NOMO-1 (cell line): ENCODE measurements at regions not wholly inside any gene's neighbourhood (a gene's known extent, or its start where the extent isn't known, plus 50 kb on each side); places are given as distances from the start of the nearest gene placed in this dataset.

Experiments used
- DNase-seq, 2 experiments: peaks; one replicate each; lab custom pipeline; 2025; ENCODE audit not compliant: unreplicated experiment in 2 of 2; lab: John Stamatoyannopoulos, UW

DNA sequence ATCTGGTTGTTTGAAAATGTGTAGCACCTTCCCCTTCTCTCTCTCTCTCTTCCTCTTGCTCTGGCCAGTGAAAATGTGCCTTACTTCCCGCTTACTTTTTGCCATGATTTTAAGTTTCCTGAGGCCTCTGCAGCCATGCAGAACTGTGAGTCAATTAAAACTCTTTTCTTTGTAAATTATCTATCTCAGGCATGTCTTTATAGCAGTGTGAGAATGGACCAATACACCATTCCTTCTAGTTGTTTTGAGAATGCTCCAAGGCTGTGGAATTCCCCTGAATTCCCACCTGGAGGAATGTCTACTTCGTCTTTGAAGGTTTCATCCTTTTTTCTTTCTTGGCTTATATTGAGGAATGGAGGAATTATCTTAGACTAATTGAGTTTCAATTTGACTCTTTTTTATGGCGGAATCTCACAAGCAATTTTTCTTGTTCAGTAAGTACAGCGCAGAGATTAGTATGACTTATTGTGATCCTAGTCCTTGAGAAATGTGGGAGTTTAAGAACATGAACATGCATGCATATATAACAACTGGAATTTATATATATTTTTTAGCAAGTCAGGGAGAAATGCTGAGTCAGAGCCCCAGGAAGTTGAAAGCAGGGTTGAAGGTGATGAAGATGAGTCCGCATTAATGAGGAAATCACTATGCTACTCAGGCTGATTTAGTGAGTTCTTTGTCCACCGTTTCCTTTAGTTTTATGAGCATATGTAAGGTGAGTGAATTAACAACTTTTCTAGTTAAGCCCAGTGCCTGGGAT is 488.1 kb upstream of the ADAMTS16 start:
- DNase-seq = no peak

DNA sequence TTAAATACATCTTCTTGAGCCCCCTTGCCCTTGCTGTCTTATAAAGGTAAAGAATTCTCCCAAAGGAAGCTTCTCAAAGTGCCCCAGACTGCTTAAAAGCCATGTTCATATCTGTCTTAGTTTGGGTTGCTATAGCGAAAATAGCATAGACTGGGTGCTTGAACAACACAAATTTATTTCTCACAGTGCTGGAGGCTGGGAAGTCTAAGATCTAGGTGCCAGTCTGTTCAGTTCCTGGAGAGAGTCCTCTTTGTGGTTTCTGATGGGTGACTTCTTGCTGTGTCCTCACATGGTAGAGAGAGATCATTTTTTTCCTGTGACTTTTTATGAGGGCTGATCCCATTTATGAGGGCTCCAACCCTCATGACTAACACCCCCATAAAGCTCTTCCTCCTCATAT is 486.7 kb upstream of the ADAMTS16 start:
- no peak for DNase-seq

DNA sequence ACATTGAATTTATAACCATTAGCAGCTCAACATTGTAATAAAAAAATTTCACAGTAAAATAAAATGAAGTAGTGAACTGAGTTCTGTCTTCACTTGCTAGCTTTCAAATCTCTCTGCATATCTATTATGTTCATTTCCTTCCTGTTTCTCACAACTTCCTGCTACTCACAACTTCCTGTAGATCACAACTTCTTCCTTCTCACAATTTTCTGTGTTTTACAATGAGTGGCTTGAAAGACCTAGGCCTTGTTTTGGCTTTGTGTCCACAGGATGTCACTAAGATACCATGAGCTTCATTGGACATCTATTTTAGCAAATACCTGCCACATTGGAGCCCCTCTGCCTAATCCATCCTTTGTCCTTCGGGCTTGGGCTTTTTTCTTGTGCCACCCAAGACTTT is 480.3 kb upstream of the ADAMTS16 start:
- no peak for DNase-seq

DNA sequence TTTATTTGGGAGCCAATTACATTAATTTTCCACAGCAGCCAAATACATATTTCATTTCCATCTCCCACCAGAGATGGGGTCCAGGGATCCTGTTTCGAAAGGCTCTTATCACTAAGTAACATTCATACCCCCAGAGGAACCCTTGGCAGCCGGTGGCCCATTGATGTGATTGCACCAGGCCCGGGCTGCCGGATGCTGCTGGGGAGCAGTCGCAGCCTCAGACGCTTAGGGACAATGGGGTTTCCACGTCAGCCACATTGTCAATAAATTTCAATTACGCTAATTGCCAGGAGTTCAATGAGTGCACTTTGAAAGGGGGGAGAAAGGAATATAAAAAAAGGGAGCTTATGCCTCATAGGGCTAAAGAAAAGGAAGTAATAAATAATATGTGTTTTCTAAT is 478.8 kb upstream of the ADAMTS16 start:
- no peak for DNase-seq

DNA sequence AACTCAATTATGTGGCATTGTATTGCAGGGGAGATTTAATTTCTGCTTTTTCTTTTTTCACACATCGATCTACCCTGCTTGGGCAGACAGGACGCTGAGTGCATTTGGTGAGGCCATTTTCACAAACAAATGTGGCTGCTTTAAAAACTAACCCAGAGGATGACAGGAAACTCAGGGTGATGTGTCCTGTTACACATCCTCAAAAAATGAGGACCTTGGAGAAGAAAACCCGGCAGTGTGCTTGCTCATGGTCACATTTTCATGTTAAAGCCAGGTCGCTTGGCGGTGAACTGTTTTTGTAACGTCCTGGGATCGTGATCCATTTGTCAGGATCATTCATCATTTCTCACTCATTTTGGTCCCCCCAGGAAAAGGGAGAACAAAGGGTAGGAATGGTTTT is 478.3 kb upstream of the ADAMTS16 start:
- DNase-seq = no peak

DNA sequence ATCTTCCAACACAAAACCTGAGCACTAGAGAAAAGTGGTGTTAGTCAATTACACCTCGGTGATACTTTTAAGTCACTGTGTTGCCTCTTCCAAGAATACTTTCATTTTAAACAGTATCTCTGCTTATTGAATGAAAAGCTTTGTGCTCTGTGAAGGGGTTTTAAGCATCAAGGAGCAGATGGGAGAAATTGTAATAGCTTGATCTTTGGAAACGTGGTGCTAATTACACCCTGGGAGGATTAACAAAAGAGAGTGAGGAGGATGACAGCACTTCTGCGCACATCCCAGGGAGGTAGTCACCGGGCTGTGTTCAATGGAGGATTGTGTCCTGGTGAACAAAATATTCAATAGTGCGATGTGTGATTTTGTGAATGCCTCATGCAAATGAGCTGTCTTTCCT is 477.4 kb upstream of the ADAMTS16 start:
- DNase-seq = no peak

DNA sequence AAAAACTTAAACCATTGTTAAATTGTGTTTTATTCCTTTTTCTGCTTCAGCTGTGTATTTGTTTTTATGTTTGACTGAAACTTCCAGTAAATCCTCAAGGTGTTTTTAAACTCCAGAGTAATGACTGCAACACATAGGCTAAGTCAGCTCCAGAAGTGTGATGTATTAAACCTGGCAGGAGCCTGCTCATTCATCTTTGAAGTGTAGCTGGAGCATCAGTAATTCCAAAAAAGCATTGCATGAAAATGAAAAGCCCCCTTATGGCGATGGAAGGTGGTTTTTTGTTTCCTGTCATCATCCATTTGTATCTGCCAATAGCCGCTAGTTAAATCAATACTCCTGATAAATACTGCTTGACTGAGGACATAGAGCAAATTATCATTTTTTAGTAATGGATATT is 474.2 kb upstream of the ADAMTS16 start:
- DNase-seq = no peak

DNA sequence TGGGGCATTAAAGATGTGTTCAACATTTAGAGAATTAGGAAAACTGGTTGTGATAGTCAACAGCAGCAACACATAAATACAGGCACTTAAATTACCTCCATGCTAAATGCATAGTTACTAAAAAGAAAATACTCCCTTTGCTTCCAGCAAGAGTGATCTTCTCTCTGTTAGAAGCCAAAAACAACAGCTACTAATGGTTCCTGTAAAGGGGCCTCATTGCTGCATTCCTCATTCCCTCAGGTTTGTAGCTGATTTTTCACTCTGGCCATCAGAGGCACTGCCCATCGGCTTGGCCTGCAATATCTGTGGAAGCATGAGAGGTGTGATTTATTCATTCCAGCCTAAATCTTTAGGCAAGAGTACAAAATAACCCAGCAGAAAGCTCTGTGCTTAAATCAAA is 466.0 kb upstream of the ADAMTS16 start:
- DNase-seq = no peak

DNA sequence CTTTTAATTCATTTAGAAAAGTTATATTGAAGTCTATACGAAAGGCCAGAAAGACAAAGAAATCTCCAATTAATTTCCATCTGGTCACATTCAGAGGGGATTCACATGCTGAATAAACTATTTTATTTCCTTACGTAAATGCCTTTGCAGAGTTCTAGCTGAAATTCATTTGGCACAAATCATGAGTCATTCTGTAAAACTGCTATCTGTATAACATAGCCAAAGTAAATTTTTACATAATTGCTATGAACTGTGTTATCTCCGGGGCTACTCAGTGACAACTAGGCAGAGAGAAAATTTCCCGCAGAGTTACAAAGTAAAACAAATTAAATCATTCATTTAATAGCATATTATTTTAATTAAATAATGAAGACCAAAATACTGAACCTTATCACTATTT is 463.2 kb upstream of the ADAMTS16 start:
- no peak for DNase-seq

DNA sequence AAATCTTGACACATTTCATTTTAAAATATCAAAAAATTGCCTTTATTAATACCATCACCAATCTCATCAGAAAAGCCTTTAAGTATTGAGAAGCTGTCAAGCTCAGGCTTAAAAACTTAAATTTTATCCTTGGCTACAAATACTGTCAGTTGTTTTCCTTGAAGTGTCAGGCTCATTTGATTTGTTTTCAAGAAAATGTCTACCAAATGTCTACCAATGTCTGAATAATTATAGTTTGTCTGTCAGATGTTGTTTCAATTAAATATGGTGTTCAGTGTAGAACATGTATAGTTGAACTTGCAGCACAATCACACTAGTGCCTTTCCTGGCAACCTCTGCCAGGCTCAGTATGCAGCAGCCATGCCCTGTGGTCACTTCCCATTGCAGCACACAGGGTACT is 455.2 kb upstream of the ADAMTS16 start:
- DNase-seq = no peak

DNA sequence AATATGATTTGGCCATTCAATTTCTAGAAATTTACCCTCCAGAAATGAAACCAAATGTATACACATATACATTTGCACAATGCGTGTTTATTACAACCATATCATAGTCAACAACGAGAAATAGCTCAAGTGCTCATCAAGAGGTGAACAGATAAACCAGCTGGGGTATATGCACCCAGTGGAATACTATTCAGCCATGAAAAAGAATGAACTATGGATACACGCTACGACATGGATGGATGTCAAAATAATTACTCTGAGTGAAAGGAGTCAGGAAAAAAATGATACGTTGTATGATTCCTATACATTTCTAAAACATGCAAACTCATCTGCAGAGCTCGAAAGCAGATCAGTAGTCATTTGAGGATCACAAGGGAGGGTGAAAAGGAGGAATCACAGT is 441.5 kb upstream of the ADAMTS16 start:
- DNase-seq = no peak

DNA sequence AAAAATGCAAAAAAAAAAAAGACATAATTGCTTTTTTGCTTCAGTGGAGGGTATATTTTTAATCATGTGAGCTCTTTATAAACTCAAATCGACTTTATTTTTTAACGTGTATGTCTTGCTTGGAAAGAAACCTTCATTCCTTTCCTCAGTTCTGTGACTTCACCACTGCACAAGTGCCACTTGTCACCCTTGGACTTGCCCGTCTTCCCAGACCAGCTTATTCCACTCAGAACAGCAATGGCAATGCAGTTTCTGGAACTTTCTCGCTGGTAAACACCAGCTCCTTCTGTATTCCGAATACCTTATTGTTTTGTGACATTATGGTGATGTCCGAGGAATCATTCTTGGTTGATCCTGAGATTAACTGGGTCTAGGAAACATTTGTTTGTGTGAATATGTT is 440.5 kb upstream of the ADAMTS16 start:
- no peak for DNase-seq

DNA sequence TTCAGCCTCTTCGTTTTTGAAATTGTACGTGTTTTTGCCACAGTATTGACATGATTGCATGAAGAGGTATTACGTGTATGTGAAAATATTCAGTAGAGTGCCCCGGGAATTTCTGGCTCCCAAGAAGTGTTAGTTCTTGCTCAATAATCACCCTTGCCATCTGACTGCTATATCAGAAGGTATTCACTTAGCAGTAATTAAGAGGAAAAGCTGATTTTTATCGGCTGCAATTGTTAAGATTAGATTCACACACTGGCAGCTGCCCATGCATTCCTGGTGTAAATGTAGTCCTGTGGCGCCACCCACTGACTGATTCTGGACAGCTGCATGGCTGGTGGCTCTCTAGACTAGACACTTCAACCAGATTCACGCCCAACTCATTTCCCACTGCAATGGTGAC is 440.1 kb upstream of the ADAMTS16 start:
- peak in 1 of 2 experiments; percentile 9 for DNase-seq

DNA sequence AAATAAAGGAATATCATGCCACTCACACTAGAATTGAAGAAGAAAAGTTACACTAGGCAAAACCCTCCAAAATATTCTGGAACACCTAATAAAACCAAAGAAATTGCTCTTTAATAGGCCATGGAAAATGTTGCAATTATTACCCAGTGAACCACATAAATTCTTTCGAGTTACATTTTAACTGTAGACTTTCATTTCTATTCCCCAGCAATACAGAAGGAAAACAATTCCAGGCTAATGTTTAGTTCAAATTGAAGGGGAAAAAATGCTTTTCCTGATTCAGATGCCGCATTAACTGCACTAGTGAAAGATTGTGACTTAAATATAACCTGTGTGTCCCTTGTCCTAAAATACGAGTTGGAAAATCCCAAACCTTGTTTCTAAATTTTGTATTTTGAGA is 439.3 kb upstream of the ADAMTS16 start:
- DNase-seq = no peak

DNA sequence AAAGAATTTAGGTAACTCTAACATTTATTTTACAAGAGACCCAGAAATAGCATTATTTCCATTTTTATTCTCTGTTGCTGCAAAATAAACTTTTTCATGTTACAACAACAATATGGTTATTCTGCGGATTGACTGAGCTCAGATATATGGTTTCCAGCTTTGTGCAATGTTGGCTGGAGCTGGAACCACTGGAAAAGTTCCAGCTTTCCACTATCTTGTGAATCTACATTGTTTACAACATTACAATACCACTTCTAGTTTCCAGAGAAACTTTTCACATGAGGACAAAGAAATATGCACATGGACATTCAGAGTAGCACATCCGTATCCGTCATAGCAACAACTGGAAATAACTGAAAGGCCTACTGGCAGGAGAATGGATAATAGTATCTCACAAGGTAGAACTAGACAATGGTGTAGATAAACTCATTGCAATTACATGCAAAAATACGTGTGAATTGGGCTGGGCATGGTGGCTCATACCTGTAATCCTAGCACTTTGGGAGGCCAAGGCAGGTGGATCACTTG is 436.1 kb upstream of the ADAMTS16 start:
- no peak for DNase-seq

DNA sequence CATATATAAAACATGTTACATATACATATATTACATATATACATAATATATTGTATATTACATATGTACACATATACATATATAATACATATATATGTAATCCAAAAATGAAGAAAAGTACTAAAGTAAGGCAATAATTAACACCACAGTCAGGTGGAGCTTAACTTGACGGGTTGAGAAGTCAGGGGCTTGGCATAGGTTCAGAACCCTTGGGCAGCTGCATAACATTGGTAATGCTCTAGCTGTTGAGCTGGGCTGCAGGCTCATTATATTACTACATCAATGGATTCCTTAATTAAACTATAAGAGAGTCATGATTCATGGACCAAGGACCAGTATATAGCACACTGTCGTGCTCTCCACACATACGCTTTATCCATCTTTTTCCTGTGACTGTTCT is 435.2 kb upstream of the ADAMTS16 start:
- no peak for DNase-seq

DNA sequence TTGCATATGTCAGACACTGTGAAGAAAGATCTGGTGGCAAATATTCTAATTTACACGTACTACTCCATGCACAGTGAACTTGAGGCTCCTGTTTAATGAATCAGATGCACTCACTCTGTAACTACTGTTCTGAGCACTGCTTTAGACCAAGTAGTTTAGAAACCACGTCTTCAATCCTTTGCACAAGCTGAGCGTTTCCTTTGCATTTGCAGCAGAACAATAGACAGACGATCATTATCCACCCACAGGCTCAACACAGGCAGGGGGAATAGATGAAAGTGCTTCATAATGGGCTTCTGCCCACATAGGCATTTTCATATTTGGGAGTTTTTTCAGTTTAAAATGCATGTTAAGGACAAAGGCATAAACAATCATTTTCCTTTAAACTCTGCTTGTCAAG is 423.3 kb upstream of the ADAMTS16 start:
- no peak for DNase-seq

DNA sequence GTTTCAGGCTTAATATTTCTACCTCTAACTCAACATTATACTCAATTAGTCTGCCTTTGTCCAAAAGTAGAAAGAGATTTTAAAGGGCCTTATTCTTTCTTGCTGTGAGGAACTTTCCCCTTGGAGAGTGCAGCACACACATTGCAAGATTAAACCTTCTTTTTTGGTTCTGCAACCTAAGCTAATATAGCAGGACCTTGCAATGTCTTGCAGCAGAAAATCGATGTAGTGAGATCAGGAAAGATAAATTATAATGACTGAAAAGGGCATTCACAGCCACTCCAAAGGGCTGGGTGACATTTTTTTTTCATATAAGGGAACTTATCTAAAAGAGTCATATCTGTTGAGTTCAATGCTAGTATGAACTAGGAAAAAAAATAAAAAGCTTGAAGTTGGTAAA is 422.7 kb upstream of the ADAMTS16 start:
- DNase-seq = no peak

DNA sequence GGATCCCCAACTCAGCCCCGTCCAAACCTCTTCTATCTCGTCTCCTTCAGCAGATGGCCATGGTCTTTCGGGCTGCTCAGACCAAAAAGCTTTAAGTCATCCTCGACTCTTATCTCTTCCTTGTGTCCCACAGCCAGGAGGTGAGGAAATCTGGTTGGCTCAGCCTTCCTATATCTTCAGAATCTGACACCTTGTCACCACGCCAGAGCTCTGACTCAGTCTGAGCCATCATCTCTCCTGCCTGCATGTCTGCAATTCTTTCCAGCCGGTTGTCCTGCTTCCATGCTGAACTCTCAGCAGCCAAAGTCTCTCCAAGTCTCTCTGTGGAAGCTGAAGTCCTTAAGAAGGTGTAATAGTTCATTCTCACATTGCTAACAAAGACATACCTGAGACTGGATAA is 419.3 kb upstream of the ADAMTS16 start:
- DNase-seq = no peak

DNA sequence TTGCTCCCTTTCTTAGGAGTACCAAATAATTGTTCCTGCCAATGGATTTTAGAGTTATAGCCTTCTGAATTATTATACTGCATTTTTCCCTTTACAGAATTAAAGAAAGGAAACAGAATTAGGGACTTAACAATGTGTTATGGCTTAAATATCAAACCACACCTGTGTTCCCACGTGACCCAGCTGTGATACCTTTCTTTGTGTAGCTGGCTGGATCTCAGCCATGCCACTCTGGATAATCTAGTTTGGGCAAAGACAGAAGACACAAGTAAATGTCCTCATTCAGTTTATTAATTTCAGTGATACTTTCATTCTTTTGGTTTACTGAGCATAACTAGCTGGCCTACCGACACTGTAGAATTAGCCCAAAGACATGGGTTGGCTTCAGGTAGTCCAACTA is 417.2 kb upstream of the ADAMTS16 start:
- no peak for DNase-seq

DNA sequence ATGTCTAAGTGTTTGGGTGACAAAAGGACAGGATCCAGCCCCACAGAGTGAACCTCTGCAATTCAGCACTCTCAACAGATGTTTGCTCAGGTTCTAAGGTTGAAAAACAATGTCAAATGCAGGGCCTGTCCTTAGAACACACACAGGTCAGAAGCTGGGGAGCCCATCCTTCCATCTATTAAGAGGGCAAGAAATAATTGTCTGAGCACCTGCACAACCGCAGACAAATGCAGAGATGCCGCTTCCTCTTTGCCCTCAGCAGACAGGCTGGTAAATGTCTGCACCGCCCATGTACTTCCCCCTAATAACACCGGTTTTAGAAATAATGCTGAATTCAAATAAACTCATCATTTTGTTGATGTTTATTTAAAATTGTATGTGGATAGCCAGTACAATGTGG is 414.5 kb upstream of the ADAMTS16 start:
- no peak for DNase-seq

DNA sequence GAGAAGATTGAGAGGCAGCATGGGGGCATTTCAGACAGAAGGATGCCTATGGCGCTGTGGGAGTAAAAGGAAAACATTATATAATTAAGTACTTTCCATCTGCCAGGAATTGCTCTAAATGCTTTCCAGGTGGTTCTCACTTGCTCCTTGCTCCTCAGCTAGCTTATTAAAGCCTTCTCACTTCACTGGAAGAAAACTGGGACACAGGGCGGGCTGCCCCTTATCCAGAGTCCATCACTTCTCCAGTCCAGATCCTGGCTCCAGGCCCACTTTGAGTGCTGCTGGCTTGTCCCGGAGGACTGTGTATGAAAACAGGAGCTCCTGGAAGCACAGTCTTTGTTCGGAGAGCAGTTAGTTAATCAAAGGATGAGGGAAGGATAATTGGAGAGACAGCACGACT is 409.9 kb upstream of the ADAMTS16 start:
- no peak for DNase-seq

DNA sequence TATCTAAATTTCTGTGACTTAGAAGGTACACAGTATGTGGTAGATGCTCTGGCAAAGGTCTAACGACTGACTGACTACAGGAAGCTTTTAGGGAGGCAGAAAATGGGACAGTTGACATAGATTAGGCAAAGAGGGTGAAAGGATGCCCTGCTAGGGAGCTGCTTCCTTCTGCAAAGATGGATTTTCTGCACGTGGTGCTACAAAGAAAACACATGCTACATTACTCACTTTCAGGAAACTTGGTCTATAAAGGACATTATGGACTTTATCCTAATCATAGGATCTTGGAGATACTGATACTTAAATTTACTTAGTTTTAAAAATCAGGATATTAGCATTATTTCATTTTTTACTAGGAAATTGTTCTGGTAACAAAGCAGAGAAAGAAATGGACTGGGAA is 405.8 kb upstream of the ADAMTS16 start:
- DNase-seq = no peak
